Natural killer cell (primary cell): ENCODE measurements at regions not wholly inside any gene's neighbourhood (a gene's known extent, or its start where the extent isn't known, plus 50 kb on each side); places are given as distances from the start of the nearest gene placed in this dataset.

Experiments used
- ATAC-seq, 3 donors: fragments of 150-1000 bp in 2 of 3; fragments of 200-7000 bp in 1 of 3; cut with Tn5 transposase; 1 replicate in 1 of 3; 2 replicates in 2 of 3; pipeline ENCODE4 v1.10.0; 2021; ENCODE audit warnings: mild to moderate bottlenecking in 2 of 3, moderate library complexity in 2 of 3
- DNase-seq, 2 donors: peaks; one replicate each; pipeline versions ENCODE4 v3.0.0 to v3.0.0-alpha.2; 2013 to 2021; ENCODE audit warnings: mixed read lengths in 1 of 2
- H3K27ac ChIP-seq: one replicate; pipeline ENCODE4 v1.5.1; 2013; ENCODE audit warnings: mild to moderate bottlenecking, low read length
- H3K27me3 ChIP-seq: one replicate; pipeline ENCODE4 v1.6.1; 2013; ENCODE audit warnings: low read length; ENCODE audit not compliant: control insufficient read depth, insufficient read depth
- H3K36me3 ChIP-seq: one replicate; pipeline ENCODE4 v1.6.1; 2013; ENCODE audit warnings: low read length; ENCODE audit not compliant: control insufficient read depth, insufficient read depth
- H3K4me1 ChIP-seq: one replicate; pipeline ENCODE4 v1.6.1; 2013; ENCODE audit warnings: low read length; ENCODE audit not compliant: control insufficient read depth, insufficient read depth
- H3K4me3 ChIP-seq: one replicate; pipeline ENCODE4 v1.5.1; 2013; ENCODE audit warnings: low read length
- H3K9me3 ChIP-seq: one replicate; pipeline ENCODE4 v1.6.1; 2013; ENCODE audit warnings: low read length; ENCODE audit not compliant: control insufficient read depth, insufficient read depth
- H3K27ac Mint-ChIP-seq, 2 donors: one replicate each; pipeline ENCODE4 v1.8.0; 2022; ENCODE audit warnings: mild to moderate bottlenecking in 2 of 2, mixed read lengths in 2 of 2, moderate library complexity in 1 of 2
- H3K27me3 Mint-ChIP-seq, 2 donors: one replicate each; pipeline ENCODE4 v1.8.0; 2022; ENCODE audit warnings: low read depth in 2 of 2, mixed read lengths in 2 of 2
- H3K36me3 Mint-ChIP-seq: one replicate; pipeline ENCODE4 v1.8.0; 2022; ENCODE audit warnings: mixed read lengths
- H3K4me1 Mint-ChIP-seq, 2 donors: one replicate each; pipeline ENCODE4 v1.8.0; 2022; ENCODE audit warnings: mixed read lengths in 2 of 2
- H3K4me3 Mint-ChIP-seq: one replicate; pipeline ENCODE4 v1.8.0; 2022; ENCODE audit warnings: mild to moderate bottlenecking, moderate library complexity, mixed read lengths
- H3K9me3 Mint-ChIP-seq, 2 donors: one replicate each; pipeline ENCODE4 v1.8.0; 2022; ENCODE audit warnings: mixed read lengths in 2 of 2
- WGBS: methylation state at CpG from one replicate; pipeline ENCODE4 v1.1.7; 2013; ENCODE audit warnings: missing lambda C conversion rate; ENCODE audit not compliant: insufficient coverage; 5-methylcytosine and 5-hydroxymethylcytosine counted together
- intact Hi-C: fragments of 100-400 bp; cut with micrococcal nuclease; formaldehyde crosslinking; loops from one replicate; pipeline ENCODE4 v1.14.2; 2022
- TF ChIP-seq, protein P1 (sequence below): fragments of 200-600 bp; IDR thresholded peaks from one replicate; pipeline ENCODE4 v1.8.0; 2022; ENCODE audit warnings: antibody characterized with exemption

DNA sequence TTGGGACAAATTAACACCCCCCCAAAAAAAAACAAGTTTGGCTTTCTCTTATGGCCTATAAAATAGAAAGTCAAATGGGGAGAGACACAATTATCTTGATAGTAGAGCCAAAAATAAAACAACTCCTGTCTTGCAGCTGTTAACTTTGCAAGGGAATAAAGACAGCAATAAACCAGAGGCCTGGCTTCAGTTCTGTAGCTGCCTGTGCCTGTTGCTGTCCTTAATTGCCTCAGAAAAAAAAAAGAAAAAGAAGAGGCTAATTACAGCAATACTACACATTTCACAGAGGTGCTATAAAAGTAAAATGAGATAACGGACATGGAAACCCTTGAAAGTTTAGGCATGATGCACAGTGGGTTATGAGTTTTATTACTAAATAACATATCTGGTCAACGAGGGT, 170.7 kb upstream of the IRX1 start:
- H3K4me1 Mint-ChIP-seq = no peaks in the 10 kb centered on the region
- H3K9me3 ChIP-seq = no peaks in the 10 kb centered on the region

DNA sequence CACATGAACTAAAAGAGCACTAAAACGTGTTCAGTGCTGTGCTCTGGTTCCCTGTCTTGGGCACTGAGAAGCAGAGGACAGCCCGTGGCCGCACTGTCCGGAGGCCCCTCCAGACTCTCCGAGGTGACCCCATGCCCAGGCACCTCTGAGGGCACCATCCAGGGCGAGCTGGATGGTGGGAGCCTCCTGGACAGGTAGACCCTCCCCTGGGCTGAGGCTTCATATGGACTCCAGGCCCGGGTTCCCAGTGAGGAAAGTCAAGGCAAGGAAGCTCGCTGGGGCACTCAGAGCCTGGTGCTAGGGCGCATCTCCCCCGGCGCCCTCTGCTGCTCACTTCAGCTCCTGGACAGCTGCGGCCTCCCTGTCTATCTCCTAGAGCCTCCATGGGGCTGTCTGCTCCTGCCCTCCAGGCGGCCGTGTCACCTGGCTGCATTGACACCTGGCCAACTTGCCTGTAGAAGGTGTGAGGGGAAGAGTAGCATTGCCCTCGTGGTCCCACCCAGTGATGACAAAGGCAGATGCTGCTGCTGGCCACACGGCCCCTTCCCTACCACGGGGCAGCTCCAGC, 178.2 kb upstream of the IRX1 start:
- Histone ChIP-seq H3K27me3 (no peaks in the 10 kb centered on the region), H3K9me3 (no peaks in the 10 kb centered on the region), H3K27ac (no peak overlapping the region), H3K4me1 (no peaks in the 10 kb centered on the region), H3K36me3 (no peaks in the 10 kb centered on the region), H3K4me3 (no peak overlapping the region)
- no peaks in the 10 kb centered on the region for H3K27me3 Mint-ChIP-seq
- H3K27ac Mint-ChIP-seq = no peak overlapping the region
- DNase-seq (no peak), ATAC-seq (no peak)
- H3K4me3 Mint-ChIP-seq = no peak overlapping the region
- H3K9me3 Mint-ChIP-seq = peaks cover 5 to 19% of the 10 kb centered on the region in 2 donors
- TF ChIP-seq, protein P1, sequence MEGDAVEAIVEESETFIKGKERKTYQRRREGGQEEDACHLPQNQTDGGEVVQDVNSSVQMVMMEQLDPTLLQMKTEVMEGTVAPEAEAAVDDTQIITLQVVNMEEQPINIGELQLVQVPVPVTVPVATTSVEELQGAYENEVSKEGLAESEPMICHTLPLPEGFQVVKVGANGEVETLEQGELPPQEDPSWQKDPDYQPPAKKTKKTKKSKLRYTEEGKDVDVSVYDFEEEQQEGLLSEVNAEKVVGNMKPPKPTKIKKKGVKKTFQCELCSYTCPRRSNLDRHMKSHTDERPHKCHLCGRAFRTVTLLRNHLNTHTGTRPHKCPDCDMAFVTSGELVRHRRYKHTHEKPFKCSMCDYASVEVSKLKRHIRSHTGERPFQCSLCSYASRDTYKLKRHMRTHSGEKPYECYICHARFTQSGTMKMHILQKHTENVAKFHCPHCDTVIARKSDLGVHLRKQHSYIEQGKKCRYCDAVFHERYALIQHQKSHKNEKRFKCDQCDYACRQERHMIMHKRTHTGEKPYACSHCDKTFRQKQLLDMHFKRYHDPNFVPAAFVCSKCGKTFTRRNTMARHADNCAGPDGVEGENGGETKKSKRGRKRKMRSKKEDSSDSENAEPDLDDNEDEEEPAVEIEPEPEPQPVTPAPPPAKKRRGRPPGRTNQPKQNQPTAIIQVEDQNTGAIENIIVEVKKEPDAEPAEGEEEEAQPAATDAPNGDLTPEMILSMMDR = no peak
- 74% methylated on average over 17 of the region's 17 CpGs for WGBS
- intact Hi-C loops = no loop called here
- H3K36me3 Mint-ChIP-seq = no peaks in the 10 kb centered on the region
- H3K4me1 Mint-ChIP-seq = peaks cover 0 to under 1% of the 10 kb centered on the region in 2 donors

More for the DNA sequence above, 170.7 kb upstream of the IRX1 start:
- H3K9me3 Mint-ChIP-seq = peaks cover 2 to 7% of the 10 kb centered on the region in 2 donors
- H3K36me3 Mint-ChIP-seq = no peaks in the 10 kb centered on the region
- DNase-seq = no peak
- Histone ChIP-seq H3K27me3 (no peaks in the 10 kb centered on the region), H3K4me3 (no peak overlapping the region), H3K27ac (no peak overlapping the region), H3K4me1 (no peaks in the 10 kb centered on the region), H3K36me3 (no peaks in the 10 kb centered on the region)
- no peak overlapping the region for H3K27ac Mint-ChIP-seq
- TF ChIP-seq, protein P1 = no peak
- WGBS = no CpG with 5 or more reads among the region's 2 CpGs
- no peak for ATAC-seq
- H3K27me3 Mint-ChIP-seq = no peaks in the 10 kb centered on the region
- H3K4me3 Mint-ChIP-seq = no peak overlapping the region
- intact Hi-C loops = no loop called here

DNA sequence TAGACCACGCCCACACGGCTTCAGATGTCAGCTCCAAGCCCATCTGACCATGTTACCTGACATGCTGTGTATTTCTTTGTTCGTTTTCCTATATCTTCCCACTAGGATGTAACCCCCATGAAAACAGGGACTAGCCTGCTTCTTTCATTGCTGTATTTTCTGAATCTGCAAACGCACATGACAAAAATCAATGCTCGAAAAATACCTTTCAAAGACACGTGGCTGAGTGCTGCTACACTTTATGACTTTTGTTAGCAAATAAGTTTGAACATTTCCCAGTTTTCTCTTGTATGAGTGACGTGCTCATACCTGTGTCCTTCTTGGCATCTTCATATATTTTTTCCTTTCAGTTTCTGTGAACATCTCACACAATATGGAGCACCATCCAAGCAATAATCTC, 181.3 kb upstream of the IRX1 start:
- ATAC-seq (no peak), DNase-seq (no peak)
- Mint-ChIP-seq H3K4me3 (no peak overlapping the region), H3K27me3 (no peaks in the 10 kb centered on the region), H3K36me3 (no peaks in the 10 kb centered on the region), H3K9me3 (peaks cover 10 to 20% of the 10 kb centered on the region in 2 donors), H3K27ac (no peak overlapping the region), H3K4me1 (peaks cover 3 to 8% of the 10 kb centered on the region in 2 donors)
- TF ChIP-seq, protein P1 = no peak
- no peaks in the 10 kb centered on the region for H3K4me1 ChIP-seq
- no peaks in the 10 kb centered on the region for H3K36me3 ChIP-seq
- H3K9me3 ChIP-seq = no peaks in the 10 kb centered on the region
- no peaks in the 10 kb centered on the region for H3K27me3 ChIP-seq
- H3K27ac ChIP-seq = no peak overlapping the region
- intact Hi-C loops = no loop called here
- 57% methylated on average over 7 of the region's 7 CpGs for WGBS
- H3K4me3 ChIP-seq = no peak overlapping the region

DNA sequence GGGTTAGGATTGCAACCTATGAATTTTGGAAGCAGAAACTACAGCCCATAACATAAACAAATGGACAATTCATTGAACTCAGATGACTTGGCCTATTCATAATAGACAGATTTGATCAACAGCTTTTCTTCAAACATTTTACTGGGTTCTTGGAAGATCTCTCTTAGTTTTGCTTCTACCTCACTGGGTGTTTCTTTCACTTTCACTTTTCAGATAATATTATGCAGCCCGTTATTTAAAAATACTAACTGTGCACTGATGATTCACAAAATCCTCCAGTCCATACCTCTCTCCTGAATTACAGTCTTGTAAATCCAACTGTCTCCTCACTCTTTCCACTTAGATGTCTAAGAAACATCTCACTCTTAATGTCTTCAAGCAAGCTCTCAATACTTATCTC, 183.5 kb upstream of the IRX1 start:
- no peaks in the 10 kb centered on the region for H3K4me1 ChIP-seq

More for the DNA sequence above, 183.5 kb upstream of the IRX1 start:
- Mint-ChIP-seq H3K4me3 (peak overlapping the region; percentile 8), H3K36me3 (no peaks in the 10 kb centered on the region), H3K27me3 (no peaks in the 10 kb centered on the region), H3K9me3 (peaks cover 10 to 17% of the 10 kb centered on the region in 2 donors), H3K4me1 (peaks cover 3 to 8% of the 10 kb centered on the region in 2 donors), H3K27ac (no peak overlapping the region)
- 89% methylated on average over 1 of the region's 1 CpG for WGBS
- ATAC-seq = no peak
- TF ChIP-seq, protein P1 = no peak
- intact Hi-C loops = no loop called here
- Histone ChIP-seq H3K4me3 (no peak overlapping the region), H3K27ac (no peak overlapping the region), H3K36me3 (no peaks in the 10 kb centered on the region), H3K27me3 (no peaks in the 10 kb centered on the region), H3K9me3 (no peaks in the 10 kb centered on the region)
- no peak for DNase-seq
